ENCODE measurements at regions not wholly inside any gene's neighbourhood (a gene's known extent, or its start where the extent isn't known, plus 50 kb on each side); places are given as distances from the start of the nearest gene placed in this dataset.

- no peak overlapping the region for H3K4me3 Mint-ChIP-seq
- no peaks in the 10 kb centered on the region for H3K9me3 Mint-ChIP-seq
- DNase-seq (ENCODE audit: low read depth, low spot score), result no peak
- no peaks in the 10 kb centered on the region for H3K36me3 Mint-ChIP-seq (ENCODE audit: low read depth)
- H3K27ac Mint-ChIP-seq (ENCODE audit: unreplicated experiment), result no peak overlapping the region
- no peaks in the 10 kb centered on the region for H3K4me1 Mint-ChIP-seq
- TF ChIP-seq CTCF (conservative IDR thresholded peaks at IDR 0.05), result no peak
- H3K27me3 Mint-ChIP-seq (ENCODE audit: low read depth), result no peaks in the 10 kb centered on the region
Measured at GRCh38 chr2:228658998-228659397, 477.5 kb upstream of the SPHKAP start.

GRCh38 chr2:228657807-228658402 lies 476.4 kb upstream of the SPHKAP start:
- no peaks in the 10 kb centered on the region for H3K27me3 Mint-ChIP-seq (ENCODE audit: low read depth)
- H3K9me3 Mint-ChIP-seq, result no peaks in the 10 kb centered on the region
- H3K4me1 Mint-ChIP-seq, result no peaks in the 10 kb centered on the region
- peak; percentile 75 for TF ChIP-seq CTCF (conservative IDR thresholded peaks at IDR 0.05)
- H3K36me3 Mint-ChIP-seq (ENCODE audit: low read depth), result no peaks in the 10 kb centered on the region
- H3K27ac Mint-ChIP-seq (ENCODE audit: unreplicated experiment), result no peak overlapping the region
- DNase-seq (ENCODE audit: low read depth, low spot score), result no peak
- no peak overlapping the region for H3K4me3 Mint-ChIP-seq

GRCh38 chr2:228655331-228655730 lies 473.8 kb upstream of the SPHKAP start:
- H3K27me3 Mint-ChIP-seq (ENCODE audit: low read depth), result peaks cover 2% of the 10 kb centered on the region
- DNase-seq (ENCODE audit: low read depth, low spot score), result no peak
- H3K4me1 Mint-ChIP-seq, result no peaks in the 10 kb centered on the region
- no peak for TF ChIP-seq CTCF (conservative IDR thresholded peaks at IDR 0.05)
- no peaks in the 10 kb centered on the region for H3K36me3 Mint-ChIP-seq (ENCODE audit: low read depth)
- peaks cover 4% of the 10 kb centered on the region for H3K9me3 Mint-ChIP-seq
- no peak overlapping the region for H3K4me3 Mint-ChIP-seq
- no peak overlapping the region for H3K27ac Mint-ChIP-seq (ENCODE audit: unreplicated experiment)

GRCh38 chr2:228654707-228655106 lies 473.2 kb upstream of the SPHKAP start:
- Mint-ChIP-seq H3K4me1 (no peaks in the 10 kb centered on the region), H3K4me3 (no peak overlapping the region), H3K36me3 (ENCODE audit: low read depth) (no peaks in the 10 kb centered on the region), H3K27me3 (ENCODE audit: low read depth) (peaks cover 2% of the 10 kb centered on the region), H3K27ac (ENCODE audit: unreplicated experiment) (no peak overlapping the region), H3K9me3 (peaks cover 4% of the 10 kb centered on the region)
- TF ChIP-seq CTCF (conservative IDR thresholded peaks at IDR 0.05), result no peak
- DNase-seq (ENCODE audit: low read depth, low spot score), result no peak

- peaks cover 2% of the 10 kb centered on the region for H3K27me3 Mint-ChIP-seq (ENCODE audit: low read depth)
- no peak overlapping the region for H3K4me3 Mint-ChIP-seq
- H3K4me1 Mint-ChIP-seq, result no peaks in the 10 kb centered on the region
- H3K27ac Mint-ChIP-seq (ENCODE audit: unreplicated experiment), result no peak overlapping the region
- no peak for DNase-seq (ENCODE audit: low read depth, low spot score)
- no peak for TF ChIP-seq CTCF (conservative IDR thresholded peaks at IDR 0.05)
- no peaks in the 10 kb centered on the region for H3K36me3 Mint-ChIP-seq (ENCODE audit: low read depth)
- peaks cover 4% of the 10 kb centered on the region for H3K9me3 Mint-ChIP-seq
Measured at GRCh38 chr2:228653884-228654283, 472.4 kb upstream of the SPHKAP start.

Measured in neural crest cell (in vitro differentiated cells).